Midbrain (tissue), 1 donor: ENCODE measurements at regions not wholly inside any gene's neighbourhood (a gene's known extent, or its start where the extent isn't known, plus 50 kb on each side); places are given as distances from the start of the nearest gene placed in this dataset.

Source experiments
- DNase-seq: peaks from one replicate; lab custom pipeline; 2025; lab: John Stamatoyannopoulos, UW

DNA sequence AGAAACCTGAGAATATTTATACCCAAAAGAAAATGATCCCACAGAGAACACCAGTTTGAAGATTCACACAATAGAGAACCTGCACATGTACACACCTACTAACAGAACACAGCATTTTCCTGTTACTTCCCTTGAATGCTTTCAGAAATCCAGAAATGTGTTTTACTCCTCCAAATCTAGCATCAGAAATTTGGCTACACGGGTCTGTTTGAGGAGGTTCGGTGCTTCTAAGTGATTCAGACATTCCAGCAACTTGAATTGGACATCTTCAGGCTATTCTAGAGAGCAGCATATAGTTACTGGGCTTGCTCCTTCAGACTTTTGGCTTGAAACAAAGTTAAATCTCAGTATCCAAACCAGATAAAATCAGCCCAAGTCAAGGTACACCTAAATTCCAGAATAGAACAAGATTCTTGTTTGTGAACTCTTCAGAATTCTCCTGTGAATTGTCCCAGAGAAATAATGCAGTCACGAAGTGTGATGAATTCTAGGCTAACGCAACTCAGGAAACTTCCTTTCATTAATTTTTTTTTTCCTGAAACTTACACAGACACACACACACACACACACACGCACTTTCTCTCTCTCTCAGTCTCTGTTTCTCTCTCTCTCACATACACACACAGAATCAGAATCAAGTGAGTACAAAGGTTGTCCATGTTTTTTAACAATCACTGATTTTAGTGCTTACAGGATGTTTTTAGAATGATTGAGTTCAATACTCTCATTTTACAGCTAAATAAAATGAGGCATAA is 278.4 kb upstream of the SNX7 start:
- no peak for DNase-seq

DNA sequence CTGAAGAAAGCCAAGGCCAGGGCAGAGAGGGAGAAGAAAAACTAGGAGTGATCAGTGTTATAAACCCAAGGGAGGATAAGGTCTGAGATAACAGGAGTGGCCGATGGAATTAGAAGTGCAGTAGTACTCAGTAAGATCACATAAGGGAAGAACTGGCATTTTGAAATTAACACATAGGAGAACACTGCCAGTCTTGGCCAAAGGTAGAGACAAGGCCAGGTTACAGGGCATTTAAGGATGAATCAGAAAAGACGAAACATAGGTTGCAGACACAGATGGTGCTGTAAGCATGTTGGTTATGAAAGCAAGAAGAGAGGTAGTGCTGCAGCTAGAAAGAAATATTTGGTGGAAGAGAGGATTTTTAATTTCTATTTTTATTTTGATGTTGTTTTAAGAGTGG is 278.9 kb upstream of the SNX7 start:
- DNase-seq = no peak

DNA sequence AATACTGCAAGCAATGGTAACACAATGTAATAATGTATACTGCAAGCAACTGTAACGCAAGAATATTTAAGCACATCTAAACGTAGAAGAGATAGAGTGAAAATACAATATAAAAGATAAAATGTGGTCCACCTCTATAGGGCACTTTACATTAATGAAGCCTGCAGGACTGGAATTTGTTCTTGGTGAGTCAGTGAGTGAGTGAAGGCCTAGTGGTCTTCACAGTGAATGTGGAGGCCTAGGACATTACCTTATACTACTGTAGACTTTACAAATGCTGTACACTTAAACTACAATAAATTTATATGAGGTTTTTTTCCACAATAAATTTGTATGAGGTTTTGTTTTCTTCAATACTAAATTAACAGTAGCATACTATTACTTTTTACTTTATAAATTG is 287.4 kb upstream of the SNX7 start:
- DNase-seq = no peak

DNA sequence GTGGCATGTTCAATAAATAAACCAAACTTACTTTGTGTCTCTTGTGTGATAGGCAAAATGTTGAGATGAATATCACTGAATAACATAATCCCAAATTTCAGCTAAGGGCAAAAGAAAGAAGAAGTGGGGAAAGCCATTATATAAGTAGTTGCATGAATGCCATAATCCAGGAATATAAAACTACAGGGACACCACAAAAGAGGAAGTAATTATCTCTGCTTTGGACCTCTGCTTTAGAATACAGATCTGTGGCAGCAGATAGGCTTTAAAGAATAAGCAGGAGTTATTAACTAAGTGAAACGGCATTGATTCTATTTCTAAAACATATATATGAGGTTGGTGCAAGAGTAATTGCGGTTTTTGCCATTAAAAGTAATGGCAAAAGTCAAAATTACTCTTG is 288.5 kb upstream of the SNX7 start:
- DNase-seq = no peak

DNA sequence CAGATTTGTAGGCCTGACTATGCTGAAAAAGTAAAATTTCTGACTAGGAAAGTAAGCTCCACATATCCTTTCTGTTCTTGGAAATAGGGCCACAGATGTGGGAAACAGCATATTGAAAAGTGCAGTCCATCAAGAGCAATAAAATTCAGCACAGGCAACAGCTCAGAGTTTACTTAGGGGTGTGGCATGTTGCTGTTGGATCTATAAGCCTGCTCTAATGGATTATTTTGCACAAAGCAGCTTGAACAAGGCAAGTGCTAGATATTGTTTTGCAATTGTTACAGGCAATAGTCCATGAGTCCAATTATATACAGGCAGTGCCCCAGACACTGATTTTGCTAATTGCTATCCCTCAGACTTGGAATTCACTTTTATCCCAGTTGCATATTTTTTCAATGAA is 289.8 kb upstream of the SNX7 start:
- DNase-seq = no peak

DNA sequence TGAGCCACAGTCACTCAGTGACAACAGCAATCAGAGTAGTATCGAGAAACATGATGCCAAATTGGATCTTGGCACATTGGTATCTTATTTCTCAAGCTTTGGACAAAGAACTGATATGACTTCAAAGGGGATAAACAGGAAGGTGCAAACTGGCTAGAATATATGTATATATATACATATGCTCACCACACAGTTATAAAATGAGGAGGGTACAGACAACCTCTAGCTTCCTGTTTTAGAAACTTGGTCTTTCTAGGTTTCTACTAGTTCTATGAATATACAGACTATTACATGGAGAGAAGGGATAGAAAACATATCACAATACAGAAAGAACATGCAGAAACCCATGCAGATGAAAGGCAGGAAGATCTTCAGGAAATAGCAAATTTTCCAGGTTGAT is 292.1 kb upstream of the SNX7 start:
- no peak for DNase-seq

DNA sequence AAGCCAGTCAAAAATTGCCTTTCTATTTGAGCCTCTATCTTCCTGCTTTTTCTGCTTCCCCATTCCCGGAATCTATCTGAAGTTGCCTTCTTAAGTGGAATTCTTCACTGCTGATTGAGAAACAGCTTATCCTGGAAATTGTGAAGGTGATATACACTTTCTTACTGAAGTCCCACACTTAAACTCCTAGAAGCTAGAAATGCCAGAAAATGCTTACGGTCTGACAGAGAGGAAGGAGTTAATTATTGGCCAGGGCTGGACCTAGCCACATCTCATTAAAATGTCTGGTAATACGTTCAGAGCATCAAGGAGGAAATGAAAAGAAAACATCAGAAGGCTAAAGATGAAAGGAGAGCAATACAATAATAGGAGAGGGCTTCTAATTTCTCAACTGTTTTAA is 292.5 kb upstream of the SNX7 start:
- DNase-seq = no peak

DNA sequence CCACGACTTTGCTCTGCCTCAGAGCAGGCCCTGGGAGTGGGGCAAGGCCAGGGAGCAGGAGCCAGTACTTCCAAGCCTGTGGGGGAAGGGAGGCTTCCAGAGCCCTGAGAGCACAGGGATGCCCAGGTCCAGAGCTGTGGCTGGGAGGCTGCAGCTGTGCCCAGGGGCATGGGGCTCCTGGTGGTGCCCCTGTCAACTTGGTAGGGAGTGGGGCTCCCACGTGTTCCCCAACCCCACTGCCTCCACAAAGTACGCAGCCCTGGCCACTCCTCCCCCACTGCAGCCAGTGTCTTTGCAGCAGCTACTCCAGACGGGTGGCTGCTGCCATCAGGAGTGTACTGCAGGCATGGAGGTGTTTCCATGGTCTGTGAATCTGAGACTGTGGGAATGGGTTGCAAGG is 294.1 kb upstream of the SNX7 start:
- DNase-seq = no peak

DNA sequence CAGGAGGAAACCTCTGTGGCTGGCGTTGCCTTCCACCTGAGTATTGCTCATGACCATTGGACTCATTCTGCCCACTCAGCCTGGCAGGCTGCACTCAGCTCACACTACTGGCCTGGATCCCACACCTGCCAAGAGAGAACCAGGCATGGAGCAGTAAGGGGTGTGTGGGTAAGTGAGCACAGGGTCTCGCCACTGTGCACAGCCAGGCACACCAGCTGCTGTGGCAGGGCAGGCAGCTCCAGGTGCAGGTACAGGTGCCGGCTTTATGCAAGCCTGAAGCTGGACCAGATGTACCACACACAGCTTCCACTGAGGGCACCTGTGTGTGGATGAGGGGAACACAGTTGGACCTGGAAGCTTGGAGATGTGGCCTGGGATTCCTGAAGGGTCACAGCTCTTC is 295.2 kb upstream of the SNX7 start:
- no peak for DNase-seq

DNA sequence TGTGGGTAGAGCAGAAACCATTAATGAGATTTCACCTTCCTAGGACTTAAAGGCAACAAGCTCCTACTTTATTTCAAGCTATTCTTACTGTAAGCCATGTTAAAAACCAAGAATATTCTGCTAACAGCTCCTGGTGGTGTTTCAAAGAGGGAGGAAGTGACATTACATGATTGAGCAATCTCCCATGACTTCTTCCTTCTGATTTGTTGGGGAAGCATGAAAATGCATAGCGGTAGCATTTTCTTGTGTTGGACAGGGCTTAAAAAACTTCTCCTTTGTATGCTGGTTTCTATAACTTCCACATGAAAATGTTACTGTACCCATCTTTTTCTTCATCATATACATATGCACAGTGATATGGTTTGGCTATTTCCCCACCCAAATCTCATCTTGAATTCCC is 297.0 kb upstream of the SNX7 start:
- DNase-seq = no peak

DNA sequence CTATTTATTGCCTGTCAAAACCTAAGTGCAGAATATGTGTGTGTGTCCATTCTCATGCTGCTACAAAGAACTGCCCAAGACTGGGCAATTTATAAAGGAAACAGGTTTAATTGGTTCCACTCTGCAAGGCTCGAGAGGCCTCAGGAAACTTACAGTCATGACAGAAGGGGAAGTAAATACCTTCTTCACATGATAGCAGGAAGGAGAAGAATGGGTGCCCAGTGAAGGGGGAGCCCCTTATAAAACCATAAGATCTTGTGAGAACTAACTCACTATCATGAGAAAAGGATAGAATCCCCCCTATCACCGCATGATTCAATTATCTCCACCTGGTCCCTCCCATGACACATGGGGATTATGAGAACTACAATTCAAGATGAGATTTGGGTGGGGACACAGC is 300.7 kb upstream of the SNX7 start:
- no peak for DNase-seq

DNA sequence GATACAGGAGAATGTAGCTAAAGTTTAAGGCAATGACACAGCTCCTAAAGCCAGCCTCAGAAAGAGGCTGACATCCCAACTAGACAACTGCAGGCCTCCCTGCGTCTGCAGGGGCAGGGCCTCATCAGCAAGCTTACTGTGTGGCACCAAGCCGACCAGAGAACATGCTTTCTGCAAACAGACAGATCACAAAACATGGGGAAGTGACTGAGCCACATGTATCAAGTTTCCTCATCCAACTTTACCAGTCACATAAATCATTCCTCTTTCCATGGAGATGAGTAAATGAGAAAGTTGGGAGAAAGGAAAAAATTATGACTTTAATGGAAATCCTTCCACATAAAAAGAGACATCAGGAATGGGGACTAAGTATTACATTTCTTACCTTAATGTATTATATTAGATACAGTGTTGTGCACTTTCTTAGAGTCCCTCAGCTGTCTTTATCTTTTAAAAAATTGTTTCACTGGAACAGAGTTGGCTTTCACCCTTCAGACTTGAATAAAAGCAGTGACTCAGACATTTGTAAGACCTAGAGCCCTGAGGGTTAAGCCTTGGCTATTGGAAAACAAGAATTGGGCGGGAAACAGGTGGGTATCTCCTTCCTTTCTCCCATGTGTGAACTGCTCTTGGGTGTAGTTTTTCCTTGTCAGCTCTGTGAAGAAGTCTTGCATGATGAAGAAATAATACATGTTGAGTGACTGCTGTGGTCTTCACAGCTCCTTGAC is 305.7 kb upstream of the SNX7 start:
- DNase-seq = no peak

DNA sequence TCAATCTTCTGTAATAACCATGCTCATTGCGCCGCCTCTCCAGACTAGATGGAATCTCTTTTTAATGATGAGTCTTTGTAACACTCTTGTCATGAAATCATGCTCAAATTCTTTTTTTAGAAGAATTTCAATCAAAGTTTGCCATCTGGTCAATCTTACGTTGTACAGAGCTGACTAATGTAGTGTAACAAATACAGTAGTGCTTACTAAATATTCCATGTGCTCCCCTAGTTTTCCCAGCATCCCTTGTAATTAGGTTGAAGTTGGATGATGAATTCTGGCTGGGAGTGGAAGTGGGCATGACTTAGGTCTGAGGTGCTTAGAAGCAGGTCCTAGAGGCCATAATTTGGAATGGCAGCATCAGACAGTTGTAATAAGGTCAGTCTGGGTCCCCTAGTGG is 309.1 kb upstream of the SNX7 start:
- no peak for DNase-seq

DNA sequence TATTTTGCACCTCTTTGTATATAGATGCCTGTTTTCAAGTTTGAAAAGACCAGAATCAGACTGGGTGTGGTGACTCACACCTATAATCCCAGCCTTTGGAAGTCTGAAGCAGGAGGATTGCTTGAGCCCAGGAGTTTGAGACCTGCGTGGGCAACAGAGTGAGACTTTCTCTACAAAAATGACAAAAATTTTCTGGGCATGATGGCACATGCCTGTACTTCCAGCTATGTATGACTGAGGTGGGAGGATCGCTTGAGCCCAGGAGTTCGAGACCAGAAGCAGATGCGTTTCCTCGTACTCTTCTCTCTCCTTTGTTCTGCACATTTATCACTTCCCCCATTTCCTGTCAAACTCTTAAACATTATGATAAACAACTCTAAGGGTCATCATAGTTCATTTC is 310.0 kb upstream of the SNX7 start:
- DNase-seq = no peak

DNA sequence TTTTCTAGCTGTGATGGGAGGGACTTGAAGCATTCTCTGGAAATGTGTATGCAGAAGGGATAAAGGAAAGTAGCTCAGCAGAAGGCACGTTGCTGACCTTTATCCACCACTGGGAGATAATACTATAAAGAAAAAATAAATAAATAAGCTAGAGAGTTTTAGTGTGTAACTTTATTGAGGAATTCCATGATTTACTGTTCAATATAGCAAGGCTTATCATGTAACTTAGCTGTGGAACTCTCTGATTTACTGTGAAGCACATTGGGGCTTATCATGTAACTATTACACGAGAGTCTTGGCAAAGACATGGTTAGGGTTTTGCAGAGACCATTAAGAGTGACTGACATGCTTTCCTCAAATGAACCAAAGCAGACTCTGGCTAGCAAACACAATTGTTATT is 316.1 kb upstream of the SNX7 start:
- DNase-seq = no peak

DNA sequence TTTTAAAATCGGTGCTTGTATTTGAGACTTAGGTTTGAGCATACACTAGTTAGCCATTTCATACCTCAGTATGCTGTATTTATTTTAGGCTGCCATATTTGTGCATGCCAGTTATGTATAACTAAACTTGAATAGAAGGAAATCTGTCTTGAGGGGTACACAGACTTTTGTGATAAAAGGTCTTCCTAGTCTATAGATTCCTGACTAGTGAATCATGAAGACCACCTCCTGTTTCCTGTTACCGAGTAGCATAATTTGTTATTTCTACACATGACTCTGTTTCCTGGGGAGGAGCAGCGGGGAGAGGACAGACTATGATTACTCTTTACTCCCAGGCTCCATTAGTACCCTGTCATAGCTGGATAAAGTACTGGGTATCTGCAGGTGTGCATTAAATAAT is 316.8 kb upstream of the SNX7 start:
- no peak for DNase-seq

DNA sequence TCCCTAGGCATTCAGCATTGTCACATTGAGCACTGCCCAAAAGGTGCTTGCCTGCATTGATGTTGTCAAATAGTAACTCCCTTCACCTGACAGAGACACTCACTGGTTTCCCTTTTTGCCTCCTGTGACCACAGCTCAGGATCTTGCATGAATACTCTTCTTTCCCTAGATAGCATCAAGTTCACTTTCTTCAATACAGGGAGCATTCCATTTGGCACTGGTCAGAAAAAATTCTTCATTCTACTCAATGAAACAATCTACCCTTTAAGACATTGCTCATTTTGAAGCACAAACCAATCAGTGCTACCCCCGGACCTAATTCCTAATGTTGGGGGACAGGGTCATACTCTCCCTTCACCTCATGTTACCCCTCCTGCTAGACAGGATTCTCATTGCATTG is 319.0 kb upstream of the SNX7 start:
- no peak for DNase-seq

DNA sequence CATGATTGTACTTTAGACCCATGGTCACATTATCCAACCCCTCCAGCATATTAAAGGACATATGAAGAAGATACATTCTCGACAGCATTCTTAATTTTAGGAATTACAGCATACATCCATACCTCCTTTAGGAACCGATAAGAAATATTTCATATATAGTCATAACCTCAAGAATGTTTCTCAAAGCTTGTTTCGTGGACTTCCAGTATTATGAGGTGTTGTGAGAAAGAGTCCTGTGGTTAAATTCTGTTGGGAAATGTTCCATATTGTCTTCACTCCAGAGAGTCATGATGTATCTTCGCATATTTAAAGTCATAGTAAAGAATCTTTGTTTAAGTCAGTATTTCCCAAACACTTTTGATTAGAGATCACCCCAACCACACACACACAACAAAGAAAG is 321.0 kb upstream of the SNX7 start:
- DNase-seq = no peak

DNA sequence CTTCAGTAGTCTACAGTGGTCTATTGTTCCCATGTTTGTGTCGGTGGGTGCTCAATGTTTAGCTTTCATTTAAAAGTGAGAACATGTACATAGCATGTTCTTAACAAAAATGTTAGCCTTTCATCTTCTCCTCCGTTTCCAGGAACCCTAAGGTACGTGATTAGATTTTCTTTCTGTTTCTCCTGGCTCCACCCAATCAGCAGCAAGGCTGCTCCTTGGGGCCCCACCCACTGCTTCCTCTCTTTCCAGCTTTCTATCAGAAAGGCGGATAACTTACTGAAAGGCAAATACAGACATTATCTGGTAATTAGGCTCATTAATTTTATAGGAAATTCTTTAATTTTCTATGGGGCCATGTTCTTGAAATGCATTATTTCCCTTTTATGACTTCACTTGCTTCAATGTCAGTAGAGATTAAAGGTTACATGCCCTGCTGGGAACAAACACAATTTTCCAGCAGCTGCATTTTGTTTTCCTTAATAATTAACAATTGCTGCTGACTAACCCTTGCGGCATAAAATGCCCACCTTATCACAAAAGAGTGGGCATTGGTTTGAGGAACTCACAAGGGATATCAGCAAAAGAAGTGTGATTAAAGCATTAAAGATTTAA is 324.9 kb upstream of the SNX7 start:
- no peak for DNase-seq

DNA sequence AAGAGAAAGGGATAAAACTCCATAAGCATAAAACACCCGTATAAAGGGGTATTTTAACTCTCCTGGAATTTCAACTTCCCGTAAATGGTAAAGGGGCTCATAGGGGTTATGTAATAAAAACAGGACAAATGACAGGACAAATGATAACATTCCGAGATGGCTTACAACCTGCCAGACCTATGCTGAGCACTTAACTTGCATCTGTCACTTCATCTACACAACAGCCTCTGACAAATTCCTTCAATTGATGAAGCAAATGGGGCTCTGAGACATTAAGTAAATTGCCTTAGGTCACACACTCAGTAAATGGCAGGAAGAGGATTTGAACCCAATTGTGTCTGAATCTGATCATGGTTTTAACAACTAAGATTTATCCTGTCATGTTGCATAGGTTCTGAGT is 327.6 kb upstream of the SNX7 start:
- no peak for DNase-seq

DNA sequence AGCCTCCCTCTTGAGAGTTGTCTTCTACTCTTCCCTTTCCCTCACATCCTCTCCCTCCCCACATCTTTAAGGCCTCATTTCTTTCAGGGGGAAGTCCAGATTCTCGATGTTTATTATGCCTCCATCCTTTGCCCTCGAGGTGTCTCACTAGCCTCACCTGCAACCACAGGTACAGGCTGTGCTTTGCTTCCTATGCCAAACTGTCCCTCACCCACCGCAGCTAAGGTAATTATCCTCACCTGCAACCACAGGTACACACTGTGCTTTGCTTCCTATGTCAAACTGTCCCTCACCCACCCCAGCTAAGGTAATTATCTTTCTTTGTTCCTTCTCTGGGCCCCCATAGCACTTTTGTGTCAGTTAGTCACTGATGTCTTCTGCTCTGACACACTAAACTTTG is 328.1 kb upstream of the SNX7 start:
- DNase-seq = no peak

DNA sequence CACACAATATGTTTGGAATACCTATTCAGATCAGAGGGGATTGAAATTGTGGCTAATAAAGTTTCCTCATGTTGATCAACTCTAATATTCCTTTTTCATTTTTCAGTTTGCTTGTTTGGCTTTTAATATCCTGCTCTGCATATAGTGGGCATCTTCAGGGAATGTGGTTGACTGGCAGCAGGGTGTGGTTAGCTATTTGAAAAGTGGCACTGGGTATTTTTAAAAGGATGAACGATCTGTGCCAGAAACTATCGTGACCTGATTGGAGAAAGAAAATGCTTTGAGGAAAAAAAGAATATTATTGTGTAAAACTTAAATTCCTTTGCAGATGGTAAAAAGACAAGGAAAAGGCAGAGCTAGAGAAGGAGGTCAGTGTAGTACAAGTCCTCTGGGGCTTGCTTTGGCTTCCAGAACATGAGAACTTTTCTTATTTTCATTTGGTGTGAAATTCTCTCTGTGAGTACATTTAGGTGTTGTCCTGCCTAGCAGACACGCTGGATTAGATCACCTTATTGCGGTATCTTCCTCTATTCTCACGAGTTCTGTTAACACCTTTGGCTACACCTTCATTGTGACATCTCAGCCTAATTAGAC is 329.7 kb upstream of the SNX7 start:
- DNase-seq = no peak

DNA sequence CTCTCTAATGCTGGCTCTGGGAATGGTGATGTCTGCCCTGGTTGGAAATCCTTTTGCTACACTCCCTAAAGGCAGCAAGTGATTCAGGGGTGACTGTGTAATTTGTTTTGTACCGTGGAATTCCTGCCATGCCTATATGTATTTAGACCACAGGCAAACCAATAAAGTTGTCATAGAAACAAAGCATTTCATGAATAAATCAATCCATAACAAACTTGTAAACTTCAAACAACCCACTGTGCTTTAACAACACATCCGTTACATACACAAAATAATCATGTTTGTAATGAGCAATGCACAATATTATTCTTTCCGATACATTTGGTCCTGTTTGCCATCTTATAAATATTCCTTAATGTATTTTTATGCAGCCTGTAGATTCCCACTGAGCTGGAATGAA is 330.3 kb upstream of the SNX7 start:
- no peak for DNase-seq
